GM19099 (cell line): ENCODE measurements at regions not wholly inside any gene's neighbourhood (a gene's known extent, or its start where the extent isn't known, plus 50 kb on each side); places are given as distances from the start of the nearest gene placed in this dataset.

Experiments used
- POLR2A ChIP-seq: IDR thresholded peaks from 3 replicates; pipeline ENCODE4 v1.6.1; 2011; ENCODE audit warnings: low read depth; ENCODE audit not compliant: insufficient read length; ENCODE audit errors: extremely low read depth

GRCh38 chr5:112472614-112473013, 53.5 kb upstream of the EPB41L4A start:
- no peak for TF ChIP-seq POLR2A

DNA sequence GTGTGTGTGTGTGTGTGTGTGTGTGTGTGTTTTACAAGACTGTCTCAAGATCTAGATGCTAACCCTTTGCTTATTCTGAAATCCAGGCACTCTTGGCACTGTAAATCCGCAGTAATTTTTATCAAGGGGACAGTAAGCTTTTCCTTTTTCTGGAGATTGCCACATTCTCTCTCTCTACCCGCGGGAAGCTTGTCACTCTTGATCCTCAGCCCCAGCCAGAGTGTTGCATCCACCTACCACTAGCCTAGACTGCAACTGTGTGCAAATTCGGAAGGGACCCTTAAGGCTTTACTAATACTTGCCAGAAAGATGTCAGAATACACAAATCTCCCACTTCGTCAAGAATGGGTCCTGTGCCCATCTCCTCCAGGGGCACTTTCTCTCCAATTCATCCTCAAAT, 54.9 kb upstream of the EPB41L4A start:
- TF ChIP-seq POLR2A, result no peak

GRCh38 chr5:112475747-112476365, 56.8 kb upstream of the EPB41L4A start:
- TF ChIP-seq POLR2A, result no peak

DNA sequence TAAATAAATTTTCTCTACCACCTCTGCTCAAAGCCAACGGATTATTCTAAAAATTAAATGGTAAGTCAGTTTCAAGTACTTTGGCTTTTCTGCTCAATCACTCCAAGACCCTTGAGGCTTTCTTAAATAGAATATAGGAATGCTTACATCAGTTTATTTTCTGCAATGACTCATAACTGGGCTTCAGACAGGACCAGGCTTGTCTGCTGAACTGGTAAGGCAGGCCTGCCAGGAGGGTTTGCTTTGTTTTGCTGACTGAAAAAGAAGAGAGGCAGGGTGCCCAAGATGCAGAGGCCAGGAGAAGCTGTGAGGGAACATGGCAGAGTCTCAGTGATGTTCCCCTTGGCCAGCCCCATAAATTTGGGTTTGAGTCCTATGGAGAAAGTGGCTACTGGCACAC, 60.3 kb upstream of the EPB41L4A start:
- TF ChIP-seq POLR2A, result no peak

DNA sequence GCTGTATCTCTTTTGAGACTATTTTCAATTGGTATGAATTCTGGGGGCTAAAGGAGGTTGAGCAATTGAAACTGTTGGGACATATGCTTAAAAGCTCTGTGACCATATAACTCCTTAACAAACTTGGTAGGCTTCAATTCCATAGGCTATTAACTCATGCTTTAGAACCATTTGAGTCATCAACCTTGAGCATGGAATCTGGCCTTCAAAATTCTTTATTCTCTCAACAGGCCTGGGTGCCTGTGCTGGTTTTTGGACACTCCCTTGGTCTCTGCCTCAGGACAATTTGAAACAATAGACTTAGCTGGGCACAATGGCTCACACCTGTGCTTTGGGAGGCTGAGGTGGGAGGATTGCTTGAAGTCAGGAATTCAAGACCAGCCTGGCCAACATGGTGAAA, 61.4 kb upstream of the EPB41L4A start:
- TF ChIP-seq POLR2A, result no peak

- no peak for TF ChIP-seq POLR2A
Observed at GRCh38 chr5:112483704-112484103, 64.6 kb upstream of the EPB41L4A start.

DNA sequence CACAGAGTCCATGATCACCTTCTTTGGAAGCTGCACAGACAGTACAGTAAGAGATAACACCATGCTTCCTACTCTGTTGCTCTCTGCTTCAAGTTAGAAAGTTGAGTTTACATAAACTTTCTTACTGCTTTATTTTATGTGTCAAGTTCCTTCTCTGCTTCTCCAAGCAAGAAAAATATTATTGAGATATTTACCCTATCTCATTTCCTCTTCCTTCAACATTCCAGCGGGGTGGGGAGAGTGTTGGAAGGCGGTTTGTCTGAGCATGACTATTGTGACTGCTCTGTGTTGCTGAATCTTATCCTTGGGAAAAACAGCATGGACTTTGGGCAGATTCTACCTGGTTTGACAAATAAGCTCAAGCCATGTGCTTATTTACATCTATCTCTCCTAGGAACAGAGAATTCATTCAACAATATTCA, 66.9 kb upstream of the EPB41L4A start:
- TF ChIP-seq POLR2A, result no peak

DNA sequence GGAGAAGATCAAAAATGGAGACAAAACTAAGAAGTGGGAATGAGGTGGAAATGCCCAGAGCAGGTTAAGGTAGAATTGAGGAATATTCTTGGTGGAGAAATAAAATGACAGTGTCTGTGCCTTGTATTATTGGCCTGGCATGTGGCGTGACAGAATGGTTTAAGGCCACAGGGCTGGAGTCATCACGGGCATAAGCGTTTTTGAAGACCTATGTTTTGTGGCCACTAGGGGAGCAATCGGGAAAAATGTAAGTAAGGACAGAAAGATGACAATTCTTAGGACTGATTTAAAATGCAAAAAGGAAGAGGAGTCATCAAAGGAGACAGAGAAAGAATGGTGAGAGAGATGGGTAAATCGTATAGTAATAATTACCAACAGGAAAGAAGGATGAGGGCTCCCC, 72.2 kb upstream of the EPB41L4A start:
- TF ChIP-seq POLR2A, result no peak

GRCh38 chr5:112492291-112492690, 73.2 kb upstream of the EPB41L4A start:
- no peak for TF ChIP-seq POLR2A

DNA sequence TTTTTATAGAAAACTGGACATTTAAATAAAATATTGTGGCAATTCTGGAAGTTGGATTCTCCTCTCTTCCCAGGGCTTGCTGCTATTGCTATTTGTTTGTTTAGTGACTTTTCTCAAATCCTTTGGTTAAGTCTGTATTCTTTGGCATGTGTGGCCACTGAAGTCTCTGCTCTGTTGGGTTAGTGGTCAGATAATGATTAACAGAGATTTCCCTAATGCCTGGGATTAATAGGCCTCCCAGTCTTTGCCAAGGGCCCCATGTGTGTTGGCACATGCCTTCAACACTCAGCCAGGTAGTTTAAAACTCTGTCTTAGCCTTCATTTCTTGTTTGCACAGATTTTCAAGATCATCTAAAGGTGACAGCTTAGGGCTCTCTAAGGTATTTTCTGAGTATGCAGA, 92.8 kb upstream of the EPB41L4A start:
- TF ChIP-seq POLR2A, result no peak

DNA sequence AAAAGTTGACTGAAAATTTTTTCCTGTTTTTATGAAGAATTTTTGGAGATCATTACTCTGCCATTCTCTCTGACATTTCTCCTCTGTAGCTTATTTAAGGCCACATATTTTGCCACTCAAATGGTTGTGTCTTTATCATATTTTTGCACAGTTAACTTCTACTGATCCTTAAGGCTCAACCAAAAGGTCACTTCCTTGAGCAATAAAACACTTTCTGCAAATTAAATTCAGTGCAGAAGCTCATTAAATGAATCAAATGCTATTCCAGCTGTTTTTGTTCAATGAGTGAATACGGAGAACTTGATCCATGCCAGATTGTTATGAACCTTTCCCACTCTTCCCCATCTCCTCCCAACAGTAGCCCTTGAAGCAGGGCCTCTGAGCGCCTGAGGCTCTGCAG, 93.8 kb upstream of the EPB41L4A start:
- TF ChIP-seq POLR2A, result no peak

DNA sequence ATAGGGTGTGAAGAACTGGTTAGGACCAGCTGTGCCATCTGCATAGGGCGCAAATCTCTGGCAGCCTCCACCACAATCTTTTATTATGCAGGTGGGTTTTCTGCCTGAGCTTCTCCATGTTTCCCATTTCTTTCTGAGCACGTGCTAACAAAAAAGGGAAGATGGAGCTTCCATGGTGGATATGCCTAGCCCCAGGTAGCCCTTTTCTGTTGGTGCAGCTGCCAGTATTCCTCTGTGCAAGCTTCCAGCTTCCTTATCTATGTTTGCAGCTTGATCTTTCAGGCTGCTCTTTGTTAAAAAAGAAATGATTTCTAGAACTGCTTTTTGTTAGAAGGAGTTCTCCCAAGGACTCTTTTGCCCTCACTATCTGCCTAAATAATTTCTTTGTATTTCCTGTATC, 95.0 kb upstream of the EPB41L4A start:
- no peak for TF ChIP-seq POLR2A

DNA sequence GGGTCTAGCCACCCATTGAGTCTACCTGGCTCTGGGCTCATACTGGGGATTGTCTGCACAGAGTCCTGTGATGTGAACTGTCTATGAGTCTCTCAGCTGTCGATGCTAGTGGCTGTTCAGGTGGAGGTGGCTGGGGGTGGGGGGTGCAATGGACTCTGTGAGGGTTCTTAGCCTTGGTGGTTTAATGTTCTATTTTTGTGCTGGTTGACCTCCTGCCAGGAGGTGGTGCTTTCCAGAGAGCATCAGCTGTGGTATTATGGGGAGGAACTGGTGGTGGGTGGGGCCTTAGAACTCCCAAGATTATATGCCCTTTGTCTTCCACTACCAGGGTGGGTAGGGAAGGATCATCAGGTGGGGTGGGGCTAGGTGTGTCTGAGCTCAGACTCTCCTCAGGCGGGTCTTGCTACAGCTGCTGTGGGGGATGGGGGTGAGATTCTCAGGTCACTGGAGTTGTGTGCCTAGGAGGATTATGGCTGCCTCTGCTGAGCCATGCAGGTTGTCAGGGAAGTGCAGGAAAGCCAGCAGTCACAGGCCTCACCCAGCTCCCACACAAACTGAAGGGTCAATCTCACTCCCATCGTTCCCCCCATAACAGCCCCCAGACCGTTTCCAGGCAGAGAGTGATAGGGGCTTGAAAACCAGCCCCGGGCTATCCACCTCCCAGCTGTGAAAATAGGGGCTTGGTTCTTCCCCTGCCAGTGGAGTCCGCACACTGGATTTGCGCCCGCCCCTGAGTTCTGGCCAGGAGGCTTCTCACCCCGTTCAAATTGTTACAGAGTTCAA, 104.0 kb upstream of the EPB41L4A start:
- peak; percentile 48 for TF ChIP-seq POLR2A

GRCh38 chr5:112525217-112525616, 106.1 kb upstream of the EPB41L4A start:
- no peak for TF ChIP-seq POLR2A

DNA sequence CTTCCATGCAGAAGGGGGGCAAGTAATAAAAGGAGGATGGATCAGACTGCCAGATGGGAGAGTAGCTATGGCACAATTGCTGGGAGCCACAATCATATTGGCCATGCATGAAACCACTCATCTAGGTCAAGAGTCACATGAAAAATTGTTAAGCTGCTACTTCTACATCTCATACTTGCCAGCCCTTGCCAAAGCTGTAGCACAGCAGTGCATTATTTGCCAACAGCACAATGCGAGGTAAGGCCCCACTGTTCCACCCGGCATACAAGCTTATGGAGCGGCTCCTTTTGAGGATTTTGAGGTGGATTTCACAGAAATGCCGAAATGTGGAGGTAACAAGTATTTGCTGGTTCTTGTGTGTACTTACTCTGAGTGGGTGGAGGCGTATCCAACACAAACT, 109.9 kb upstream of the EPB41L4A start:
- no peak for TF ChIP-seq POLR2A

DNA sequence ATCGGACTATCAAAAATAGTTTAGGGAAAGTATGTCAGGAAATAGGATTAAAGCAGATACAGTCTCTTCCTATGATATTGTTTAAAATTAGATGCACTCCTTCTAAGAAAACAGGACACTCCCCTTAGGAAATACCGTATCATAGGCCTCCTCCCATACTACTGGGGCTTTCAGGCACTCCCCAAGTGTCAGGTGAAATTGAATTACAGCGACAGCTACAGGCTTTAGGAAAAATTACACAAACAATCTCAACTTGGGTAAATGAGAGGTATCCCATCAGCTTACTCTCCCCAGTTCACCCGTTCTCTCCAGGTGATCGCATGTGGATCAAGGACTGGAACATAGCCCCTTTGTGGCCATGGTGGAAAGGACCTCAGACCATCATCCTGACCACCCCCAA, 110.4 kb upstream of the EPB41L4A start:
- no peak for TF ChIP-seq POLR2A
